ENCODE measurements at regions not wholly inside any gene's neighbourhood (a gene's known extent, or its start where the extent isn't known, plus 50 kb on each side); places are given as distances from the start of the nearest gene placed in this dataset.
"Not testable (repeated sequence)": the region's sequence is repeated elsewhere in the genome, so short reads cannot be mapped to it uniquely, and the experiment has no call there.

DNA sequence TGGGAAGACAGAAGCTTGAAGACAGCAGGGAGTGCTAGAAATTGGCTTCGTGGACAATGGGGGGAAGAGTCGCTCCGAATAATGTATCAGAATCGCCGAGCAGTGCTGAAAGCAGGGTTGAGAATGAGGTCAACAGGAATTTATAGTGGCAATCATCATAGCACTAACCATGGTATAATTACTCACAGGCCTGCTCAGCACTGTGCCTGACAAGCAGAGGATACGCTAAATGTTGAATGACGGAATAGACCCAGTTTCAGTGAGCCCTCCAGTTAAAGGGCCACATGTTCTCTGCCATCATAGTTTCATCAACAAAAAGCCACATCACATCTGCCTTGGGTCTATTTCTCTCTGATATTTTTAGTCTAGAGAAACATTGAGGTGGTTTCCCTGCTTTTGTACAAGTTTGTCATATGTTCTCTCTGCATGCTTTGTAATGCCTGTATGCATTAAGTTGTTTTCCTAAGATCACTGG lies 130.3 kb upstream of the EGLN3 start:
- DNase-seq (ENCODE audit: low read depth, low spot score), result no peak
- Histone ChIP-seq H3K9ac (replicated peaks; ENCODE audit: extremely low read depth, insufficient read depth, low read length) (no peak overlapping the region), H3K27me3 (ENCODE audit: control insufficient read depth in 2 of 2, insufficient read depth in 2 of 2, low read length in 2 of 2) (peaks cover 0 to 2% of the 10 kb centered on the region in 2 experiments), H3K4me1 (ENCODE audit: control insufficient read depth, extremely low read depth, insufficient read depth, low read length) (peaks cover 4% of the 10 kb centered on the region), H3K36me3 (ENCODE audit: control insufficient read depth in 2 of 2, extremely low read depth in 1 of 2, insufficient read depth in 2 of 2, low read length in 2 of 2) (no peaks in the 10 kb centered on the region), H4K20me1 (replicated peaks; ENCODE audit: control insufficient read depth, extremely low read depth, insufficient read depth, low read length) (no peaks in the 10 kb centered on the region), H3K79me2 (ENCODE audit: control insufficient read depth, insufficient read depth, low read length) (no peaks in the 10 kb centered on the region), H3K4me3 (replicated peaks in 1 of 3; ENCODE audit: insufficient read depth in 1 of 3, low read depth in 1 of 3, low read length in 3 of 3) (no peak overlapping the region), H3K27ac (ENCODE audit: insufficient read depth, low read depth, low read length) (no peak overlapping the region), H2AFZ (ENCODE audit: low read depth, low read length) (no peak overlapping the region), H3K9me1 (replicated peaks; ENCODE audit: control insufficient read depth, extremely low read depth, insufficient read depth, low read length) (no peaks in the 10 kb centered on the region), H3K4me2 (ENCODE audit: insufficient read depth, low read length) (no peak overlapping the region), H3K9me3 (replicated peaks; ENCODE audit: control insufficient read depth, insufficient read depth, low read length) (no peaks in the 10 kb centered on the region)
- no peak for FAIRE-seq
- ChIA-PET POLR2A (no interaction called here), CTCF (interaction anchor here (0.9 to 1.8 kb wide), 5 partner anchors 10 to 232 kb away, joined by 3 to 7 read pairs (median 4); no protein-coding TSS in a partner anchor)
- intact Hi-C loops (cut with micrococcal nuclease) (no loop called here), dilution Hi-C loops (cut with MboI; ENCODE audit: extremely low pct_ligation_motif_present, low sequenced_read_pairs) (no loop called here)
- no peak for TF ChIP-seq GATA2 (IDR thresholded peaks at IDR 0.05; ENCODE audit: insufficient read depth, insufficient read length, low read depth, low read length)
- no peak for TF ChIP-seq JUN (IDR thresholded peaks at IDR 0.05; ENCODE audit: borderline replicate concordance, insufficient read depth, insufficient read length, low read depth)
- TF ChIP-seq FOS (IDR thresholded peaks at IDR 0.05; ENCODE audit: borderline replicate concordance, insufficient read depth, low read length), result no peak
- TF ChIP-seq, protein P1, sequence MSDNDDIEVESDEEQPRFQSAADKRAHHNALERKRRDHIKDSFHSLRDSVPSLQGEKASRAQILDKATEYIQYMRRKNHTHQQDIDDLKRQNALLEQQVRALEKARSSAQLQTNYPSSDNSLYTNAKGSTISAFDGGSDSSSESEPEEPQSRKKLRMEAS (IDR thresholded peaks at IDR 0.05; ENCODE audit: insufficient read depth, insufficient read length), result no peak
- no peak for TF ChIP-seq POLR2AphosphoS5 (IDR thresholded peaks at IDR 0.05; ENCODE audit: insufficient read depth, low read depth, low read length)
- TF ChIP-seq POLR2A (IDR thresholded peaks at IDR 0.05; ENCODE audit: low read depth, low read length), result no peak
- no peak for TF ChIP-seq EZH2 (IDR thresholded peaks at IDR 0.05; ENCODE audit: borderline replicate concordance, low read depth, low read length, severe bottlenecking)
- TF ChIP-seq, protein P2, sequence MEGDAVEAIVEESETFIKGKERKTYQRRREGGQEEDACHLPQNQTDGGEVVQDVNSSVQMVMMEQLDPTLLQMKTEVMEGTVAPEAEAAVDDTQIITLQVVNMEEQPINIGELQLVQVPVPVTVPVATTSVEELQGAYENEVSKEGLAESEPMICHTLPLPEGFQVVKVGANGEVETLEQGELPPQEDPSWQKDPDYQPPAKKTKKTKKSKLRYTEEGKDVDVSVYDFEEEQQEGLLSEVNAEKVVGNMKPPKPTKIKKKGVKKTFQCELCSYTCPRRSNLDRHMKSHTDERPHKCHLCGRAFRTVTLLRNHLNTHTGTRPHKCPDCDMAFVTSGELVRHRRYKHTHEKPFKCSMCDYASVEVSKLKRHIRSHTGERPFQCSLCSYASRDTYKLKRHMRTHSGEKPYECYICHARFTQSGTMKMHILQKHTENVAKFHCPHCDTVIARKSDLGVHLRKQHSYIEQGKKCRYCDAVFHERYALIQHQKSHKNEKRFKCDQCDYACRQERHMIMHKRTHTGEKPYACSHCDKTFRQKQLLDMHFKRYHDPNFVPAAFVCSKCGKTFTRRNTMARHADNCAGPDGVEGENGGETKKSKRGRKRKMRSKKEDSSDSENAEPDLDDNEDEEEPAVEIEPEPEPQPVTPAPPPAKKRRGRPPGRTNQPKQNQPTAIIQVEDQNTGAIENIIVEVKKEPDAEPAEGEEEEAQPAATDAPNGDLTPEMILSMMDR (IDR thresholded peaks at IDR 0.05; ENCODE audit: extremely low read depth in 1 of 2, insufficient read depth in 1 of 2, low read depth in 1 of 2, low read length in 2 of 2), result no peak
- TF ChIP-seq MYC (IDR thresholded peaks at IDR 0.05; ENCODE audit: low read depth, low read length), result no peak
- no TSS peak for BruUV-seq (replicated peaks)

DNA sequence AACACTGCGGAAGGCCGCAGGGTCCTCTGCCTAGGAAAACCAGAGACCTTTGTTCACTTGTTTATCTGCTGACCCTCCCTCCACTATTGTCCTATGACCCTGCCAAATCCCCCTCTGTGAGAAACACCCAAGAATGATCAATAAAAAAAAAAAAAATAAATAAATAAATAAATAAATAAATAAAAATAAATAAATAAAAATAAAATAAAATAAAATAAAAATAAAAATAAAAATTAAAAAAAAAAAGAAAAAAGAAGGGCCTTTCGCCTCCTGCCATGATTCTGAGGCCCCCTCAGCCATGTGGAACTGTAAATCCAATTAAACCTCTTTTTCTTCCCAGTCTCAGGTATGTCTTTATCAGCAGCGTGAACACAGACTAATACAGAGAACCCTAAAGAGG lies 128.8 kb upstream of the EGLN3 start:
- H4K20me1 ChIP-seq (replicated peaks; ENCODE audit: control insufficient read depth, extremely low read depth, insufficient read depth, low read length); intact Hi-C loops (cut with micrococcal nuclease); H3K4me2 ChIP-seq (ENCODE audit: insufficient read depth, low read length); H3K9me1 ChIP-seq (replicated peaks; ENCODE audit: control insufficient read depth, extremely low read depth, insufficient read depth, low read length); CTCF ChIA-PET; dilution Hi-C loops (cut with MboI; ENCODE audit: extremely low pct_ligation_motif_present, low sequenced_read_pairs); H3K9ac ChIP-seq (replicated peaks; ENCODE audit: extremely low read depth, insufficient read depth, low read length); H3K27ac ChIP-seq (ENCODE audit: insufficient read depth, low read depth, low read length); BruUV-seq (replicated peaks); H3K79me2 ChIP-seq (ENCODE audit: control insufficient read depth, insufficient read depth, low read length); H3K36me3 ChIP-seq (ENCODE audit: control insufficient read depth in 2 of 2, extremely low read depth in 1 of 2, insufficient read depth in 2 of 2, low read length in 2 of 2); H3K9me3 ChIP-seq (replicated peaks; ENCODE audit: control insufficient read depth, insufficient read depth, low read length); H2AFZ ChIP-seq (ENCODE audit: low read depth, low read length); FAIRE-seq; DNase-seq (ENCODE audit: low read depth, low spot score); H3K4me1 ChIP-seq (ENCODE audit: control insufficient read depth, extremely low read depth, insufficient read depth, low read length); H3K27me3 ChIP-seq (ENCODE audit: control insufficient read depth in 2 of 2, insufficient read depth in 2 of 2, low read length in 2 of 2); POLR2A ChIA-PET; H3K4me3 ChIP-seq (replicated peaks in 1 of 3; ENCODE audit: insufficient read depth in 1 of 3, low read depth in 1 of 3, low read length in 3 of 3): not testable (repeated sequence)

Data from endothelial cell of umbilical vein (primary cell).